Mucosa of rectum (tissue), 2 donors: ENCODE measurements at regions not wholly inside any gene's neighbourhood (a gene's known extent, or its start where the extent isn't known, plus 50 kb on each side); places are given as distances from the start of the nearest gene placed in this dataset.
A peak's percentile ranks its signal among the peaks of the same experiment; 100 is the strongest.
"Not testable (repeated sequence)": the region's sequence is repeated elsewhere in the genome, so short reads cannot be mapped to it uniquely, and the experiment has no call there.

Experiments
- H3K27ac ChIP-seq, 2 donors: one replicate each; pipeline ENCODE4 v1.7.0; 2013; ENCODE audit warnings: inconsistent platforms in 2 of 2, low read depth in 2 of 2, low read length in 2 of 2
- H3K27me3 ChIP-seq, 2 donors: one replicate each; pipeline ENCODE4 v1.7.0; 2013; ENCODE audit warnings: low read length in 2 of 2; ENCODE audit not compliant: control insufficient read depth in 2 of 2, insufficient read depth in 2 of 2
- H3K36me3 ChIP-seq, 2 donors: one replicate each; pipeline ENCODE4 v1.7.0; 2013; ENCODE audit warnings: low read length in 2 of 2; ENCODE audit not compliant: control insufficient read depth in 2 of 2, insufficient read depth in 2 of 2
- H3K4me1 ChIP-seq, 2 donors: one replicate each; pipeline ENCODE4 v1.7.0; 2013; ENCODE audit warnings: low read length in 2 of 2, mild to moderate bottlenecking in 1 of 2; ENCODE audit not compliant: control insufficient read depth in 2 of 2, insufficient read depth in 2 of 2
- H3K4me3 ChIP-seq, 2 donors: one replicate each; pipeline ENCODE4 v1.7.0; 2013; ENCODE audit warnings: low read length in 2 of 2
- H3K9ac ChIP-seq, 2 donors: one replicate each; pipeline ENCODE4 v1.7.0; 2013; ENCODE audit warnings: low read length in 2 of 2, low read depth in 1 of 2, mild to moderate bottlenecking in 1 of 2
- H3K9me3 ChIP-seq, 2 donors: one replicate each; pipeline ENCODE4 v1.7.0; 2013; ENCODE audit warnings: low read length in 2 of 2; ENCODE audit not compliant: control insufficient read depth in 2 of 2
- donor health status: healthy.
- donor health status: Normal muscosa, but diverticular disease.

DNA sequence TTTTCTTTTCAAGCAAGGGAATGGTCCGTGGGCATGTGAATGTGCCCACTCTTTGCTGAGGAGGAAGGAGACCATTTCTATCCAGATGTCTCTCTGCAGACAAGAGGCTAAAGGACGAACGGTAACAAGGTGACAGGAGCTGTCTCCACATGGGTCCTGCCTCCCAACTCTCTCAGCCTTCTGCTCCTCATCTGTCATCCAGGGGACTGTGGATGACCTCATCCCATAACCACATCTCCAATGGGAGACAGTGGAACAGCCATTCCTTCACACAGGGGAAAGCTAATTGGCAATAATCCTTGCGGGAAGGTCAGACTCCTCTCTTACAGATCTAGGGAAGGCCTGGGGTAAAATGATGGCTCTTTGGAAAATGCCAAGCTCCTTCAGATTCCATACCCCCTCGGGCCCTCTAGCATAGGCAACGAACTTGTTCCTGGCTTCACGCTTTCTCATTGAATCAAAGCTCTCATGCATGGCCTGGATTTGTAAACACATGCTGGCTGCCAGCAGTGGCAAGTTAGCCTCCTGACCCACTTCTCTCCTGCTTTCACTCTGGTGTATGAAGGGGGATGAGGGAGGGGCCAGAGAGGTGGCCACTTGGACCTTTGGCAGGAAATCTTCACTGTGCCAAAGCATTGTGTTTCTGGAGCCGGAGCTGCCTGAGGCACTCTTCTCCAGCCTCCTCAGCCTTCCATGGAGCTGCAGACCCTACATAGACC, 65.8 kb upstream of the IKBKE start:
- H3K4me1 ChIP-seq, H3K9me3 ChIP-seq, H3K36me3 ChIP-seq, H3K27ac ChIP-seq, H3K9ac ChIP-seq, H3K4me3 ChIP-seq, H3K27me3 ChIP-seq: not testable (repeated sequence)

DNA sequence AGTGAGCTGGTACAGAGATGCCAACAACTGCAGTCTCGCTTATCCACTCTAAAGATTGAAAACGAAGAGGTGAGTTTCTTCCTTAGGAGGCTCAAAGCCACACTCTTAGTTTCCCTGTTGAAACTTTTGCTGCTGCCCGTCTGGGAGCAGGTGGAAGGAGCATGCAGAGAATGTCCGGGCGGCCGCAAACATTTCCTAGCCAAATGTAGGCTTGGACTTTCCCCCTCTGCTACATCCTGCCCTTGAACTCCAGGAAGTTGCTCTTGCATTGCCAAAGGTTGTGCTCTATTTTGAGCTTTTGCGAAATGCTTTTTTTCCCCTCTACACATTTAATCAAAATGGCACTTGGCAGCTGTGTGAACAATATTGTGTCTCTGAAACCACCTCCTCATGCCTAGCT, 65.0 kb upstream of the IKBKE start:
- not testable (repeated sequence) for H3K4me3 ChIP-seq, H3K4me1 ChIP-seq

DNA sequence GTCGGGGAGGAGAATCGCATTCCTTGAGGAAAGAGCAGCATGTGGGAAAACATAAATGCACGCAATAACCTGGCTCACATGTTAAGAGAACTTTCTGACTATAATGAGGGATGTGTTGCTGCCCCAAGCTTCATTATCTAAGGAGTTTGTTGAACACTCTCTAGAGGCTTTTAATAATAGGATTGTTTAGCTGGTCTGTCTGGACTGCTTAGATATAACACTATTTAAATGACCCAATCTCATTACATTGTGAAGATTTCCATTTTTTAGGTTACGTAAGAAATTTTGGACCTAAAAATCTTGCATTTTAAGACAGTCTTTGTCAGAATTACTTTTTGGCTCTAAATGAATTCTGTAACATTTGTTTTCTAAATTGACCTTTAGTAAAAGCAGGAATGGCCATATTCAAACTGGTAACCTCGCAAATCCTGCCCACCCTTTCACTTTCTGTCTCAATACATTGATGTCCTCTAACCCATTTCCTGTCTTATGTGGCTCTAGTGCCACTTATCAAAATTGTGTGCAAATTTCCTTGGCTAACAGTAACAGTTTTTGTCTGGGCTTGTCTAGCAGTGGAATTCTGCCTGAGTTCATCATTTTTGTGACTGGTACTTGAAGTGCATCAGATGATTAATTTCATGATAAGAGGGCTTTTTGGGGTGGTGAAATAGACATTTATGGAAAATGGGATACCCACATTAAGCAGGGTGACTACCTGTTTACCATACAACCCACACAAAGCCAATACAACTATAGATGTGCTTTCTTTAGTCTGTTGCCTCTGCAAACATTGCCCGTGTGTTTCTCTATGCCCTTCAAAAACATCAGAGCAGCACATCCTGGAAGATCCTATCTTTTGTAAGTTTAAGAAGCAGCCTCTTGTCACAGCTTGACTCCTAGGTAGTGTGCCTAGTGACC, 61.6 kb upstream of the IKBKE start:
- not testable (repeated sequence) for H3K4me3 ChIP-seq, H3K9ac ChIP-seq, H3K27me3 ChIP-seq, H3K4me1 ChIP-seq, H3K9me3 ChIP-seq, H3K36me3 ChIP-seq, H3K27ac ChIP-seq

More for the DNA sequence above, 65.0 kb upstream of the IKBKE start:
- not testable (repeated sequence) for H3K27me3 ChIP-seq, H3K27ac ChIP-seq, H3K9me3 ChIP-seq, H3K36me3 ChIP-seq, H3K9ac ChIP-seq

DNA sequence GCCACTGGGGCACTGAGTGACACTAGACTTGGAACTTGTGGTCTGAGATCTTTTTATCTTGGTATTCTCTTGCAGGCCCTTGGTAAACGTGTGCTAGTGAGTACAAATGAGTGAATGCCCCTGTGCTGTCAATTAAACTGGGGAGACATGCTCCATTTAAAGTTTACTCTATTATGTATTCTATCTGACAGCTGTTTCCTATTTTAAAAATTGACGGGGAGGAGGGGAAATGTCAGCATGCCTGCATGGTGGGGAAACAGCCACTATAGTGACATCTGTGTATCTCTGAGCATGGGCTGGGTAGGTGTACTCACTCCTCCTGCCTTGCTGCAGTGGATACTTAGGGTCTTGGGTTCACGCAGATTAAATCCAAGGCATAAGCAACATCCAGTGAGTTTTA, 59.0 kb upstream of the IKBKE start:
- Histone ChIP-seq H3K36me3 (no peaks in the 10 kb centered on the region), H3K9ac (no peak overlapping the region), H3K4me1 (no peaks in the 10 kb centered on the region), H3K9me3 (no peaks in the 10 kb centered on the region), H3K27me3 (no peaks in the 10 kb centered on the region), H3K27ac (no peak overlapping the region), H3K4me3 (no peak overlapping the region)

DNA sequence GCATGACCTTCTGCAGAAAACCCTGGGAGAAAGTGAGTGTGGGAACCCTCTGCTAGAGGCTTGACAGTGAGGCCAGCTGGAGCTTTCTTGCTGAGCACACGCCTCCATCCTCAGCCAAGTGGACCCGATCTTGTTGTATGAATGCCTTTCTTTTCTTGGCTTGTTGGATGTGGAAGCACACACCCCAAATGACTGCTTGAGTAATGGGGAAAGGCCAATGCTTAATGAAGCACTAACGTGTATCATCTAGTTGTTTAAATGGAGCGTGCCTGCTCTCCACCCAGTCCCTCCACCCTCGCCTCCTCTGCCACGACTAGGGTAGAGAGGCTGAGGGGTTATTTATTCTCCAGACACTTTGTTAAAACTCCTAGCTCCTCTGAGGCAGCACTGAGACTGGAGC, 54.3 kb upstream of the IKBKE start:
- H3K4me3 ChIP-seq: no peak overlapping the region
- H3K4me1 ChIP-seq: peaks cover 7 to 10% of the 10 kb centered on the region in 2 donors
- no peaks in the 10 kb centered on the region for H3K9me3 ChIP-seq
- peaks cover 0 to 6% of the 10 kb centered on the region in 2 donors for H3K36me3 ChIP-seq
- H3K27ac ChIP-seq: no peak overlapping the region
- H3K9ac ChIP-seq: no peak overlapping the region
- no peaks in the 10 kb centered on the region for H3K27me3 ChIP-seq

DNA sequence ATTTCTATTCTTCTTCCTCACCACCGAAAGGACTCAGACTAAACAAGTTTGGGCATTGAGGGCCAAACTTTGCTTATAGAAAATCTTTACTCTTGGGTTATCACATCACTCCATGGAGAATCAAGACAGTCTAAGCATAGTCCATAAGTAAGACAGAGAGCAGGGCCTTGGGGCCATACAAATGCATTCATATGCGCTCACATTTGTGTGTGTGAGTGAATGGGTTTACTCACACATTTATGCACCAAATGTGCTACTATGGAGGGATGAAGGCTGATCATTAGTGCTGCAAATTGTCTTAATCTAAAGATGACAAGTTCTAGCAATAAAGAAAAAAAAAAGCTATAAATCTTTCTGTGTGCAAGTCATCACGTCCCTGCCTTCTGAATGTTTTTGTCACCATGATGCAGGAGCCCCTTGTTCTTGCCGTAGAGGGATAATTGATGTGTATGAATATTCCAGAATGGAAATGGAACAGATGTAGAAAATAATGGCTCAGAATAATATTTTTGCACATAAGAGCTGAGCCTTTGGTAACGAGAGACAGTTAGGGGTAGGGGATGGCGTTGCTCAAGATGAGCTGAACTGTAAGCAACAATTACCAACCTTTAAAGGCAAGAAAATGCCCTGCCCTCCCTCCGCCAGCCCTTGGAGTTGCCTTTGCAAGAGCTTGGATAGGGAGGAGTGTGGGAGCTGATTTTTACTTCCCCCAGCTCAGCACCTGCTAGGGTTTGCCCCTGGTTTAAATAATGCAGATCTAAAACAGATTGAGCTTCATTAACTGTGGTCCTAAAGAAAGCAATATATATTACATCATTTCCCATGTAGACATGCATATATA, 52.3 kb upstream of the IKBKE start:
- peaks cover 7 to 10% of the 10 kb centered on the region in 2 donors for H3K4me1 ChIP-seq
- no peaks in the 10 kb centered on the region for H3K27me3 ChIP-seq
- no peak overlapping the region for H3K27ac ChIP-seq
- no peak overlapping the region for H3K4me3 ChIP-seq
- H3K9me3 ChIP-seq: no peaks in the 10 kb centered on the region
- H3K36me3 ChIP-seq: peaks cover 3 to 9% of the 10 kb centered on the region in 2 donors
- H3K9ac ChIP-seq: no peak overlapping the region

DNA sequence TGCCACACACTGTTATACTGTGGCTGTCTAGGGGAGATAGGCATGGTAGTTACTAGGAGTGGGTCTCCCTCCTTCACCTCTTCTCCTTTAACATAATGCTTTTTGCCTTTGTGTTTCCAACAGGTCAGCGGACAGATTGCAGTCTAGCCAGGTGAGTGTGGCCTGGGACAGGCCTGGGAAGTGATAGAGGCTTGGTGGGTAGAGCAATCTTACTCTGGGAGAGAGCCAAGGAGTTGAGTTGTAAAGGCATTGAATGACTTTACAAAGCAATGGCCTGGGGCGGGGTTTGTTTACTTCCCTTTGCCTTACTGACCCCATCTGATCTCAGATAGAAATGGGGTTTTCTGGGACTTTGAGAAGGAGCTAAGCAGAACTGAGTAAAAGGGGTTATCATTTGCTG, 51.0 kb upstream of the IKBKE start:
- no peaks in the 10 kb centered on the region for H3K27me3 ChIP-seq
- H3K4me1 ChIP-seq: peaks cover 7 to 10% of the 10 kb centered on the region in 2 donors
- H3K27ac ChIP-seq: peak overlapping the region in 1 of 2 donors; percentile 5
- H3K36me3 ChIP-seq: peaks cover 3 to 9% of the 10 kb centered on the region in 2 donors
- no peaks in the 10 kb centered on the region for H3K9me3 ChIP-seq
- no peak overlapping the region for H3K9ac ChIP-seq
- no peak overlapping the region for H3K4me3 ChIP-seq

DNA sequence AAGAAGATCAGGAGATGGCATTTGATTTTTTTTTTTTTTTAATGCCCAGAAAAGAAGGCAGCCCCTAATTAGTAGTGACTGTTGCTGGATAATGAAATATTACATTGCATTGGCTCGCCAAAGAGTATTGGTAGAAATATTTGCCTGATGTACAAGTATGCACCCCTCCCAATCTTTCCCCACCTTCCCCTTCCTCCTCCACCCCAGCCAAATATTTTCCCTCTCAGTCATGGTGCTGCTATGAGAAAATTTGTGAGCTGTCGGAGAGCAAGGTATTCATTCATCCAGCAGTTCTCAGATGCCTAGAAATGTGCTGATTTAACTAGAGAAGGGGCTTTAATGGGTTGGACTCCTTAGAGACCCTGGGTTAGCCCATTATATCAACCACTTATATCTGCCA, 50.5 kb upstream of the IKBKE start:
- Histone ChIP-seq H3K27ac (no peak overlapping the region), H3K9me3 (no peaks in the 10 kb centered on the region), H3K27me3 (no peaks in the 10 kb centered on the region), H3K36me3 (peaks cover 3 to 9% of the 10 kb centered on the region in 2 donors), H3K4me3 (no peak overlapping the region), H3K9ac (no peak overlapping the region), H3K4me1 (peaks cover 7 to 10% of the 10 kb centered on the region in 2 donors)

DNA sequence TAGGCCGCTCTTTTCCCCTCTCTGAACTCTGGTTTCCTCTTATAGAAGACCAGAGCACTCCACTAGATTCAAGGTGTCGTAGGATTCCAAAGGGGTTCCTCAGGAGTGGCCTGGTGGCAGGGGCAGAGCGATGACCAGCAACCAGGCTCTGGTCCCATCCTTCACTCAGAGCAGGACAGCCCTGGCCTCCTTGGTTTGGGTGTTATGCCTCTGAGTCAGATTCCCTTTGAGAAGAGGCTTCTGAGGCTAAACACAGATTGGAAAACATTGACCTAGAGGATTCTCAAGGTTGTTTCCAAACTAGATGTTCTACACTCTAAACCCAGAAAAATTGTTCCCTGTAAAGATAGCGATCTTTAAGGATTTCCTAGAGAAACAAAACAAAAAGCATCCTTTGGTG, 49.8 kb upstream of the IKBKE start:
- H3K9me3 ChIP-seq: no peaks in the 10 kb centered on the region
- H3K4me3 ChIP-seq: no peak overlapping the region
- no peak overlapping the region for H3K27ac ChIP-seq
- H3K4me1 ChIP-seq: peaks cover 7 to 10% of the 10 kb centered on the region in 2 donors
- no peaks in the 10 kb centered on the region for H3K27me3 ChIP-seq
- peaks cover 3 to 9% of the 10 kb centered on the region in 2 donors for H3K36me3 ChIP-seq
- no peak overlapping the region for H3K9ac ChIP-seq
